ENCODE measurements at regions not wholly inside any gene's neighbourhood (a gene's known extent, or its start where the extent isn't known, plus 50 kb on each side); places are given as distances from the start of the nearest gene placed in this dataset.

DNA sequence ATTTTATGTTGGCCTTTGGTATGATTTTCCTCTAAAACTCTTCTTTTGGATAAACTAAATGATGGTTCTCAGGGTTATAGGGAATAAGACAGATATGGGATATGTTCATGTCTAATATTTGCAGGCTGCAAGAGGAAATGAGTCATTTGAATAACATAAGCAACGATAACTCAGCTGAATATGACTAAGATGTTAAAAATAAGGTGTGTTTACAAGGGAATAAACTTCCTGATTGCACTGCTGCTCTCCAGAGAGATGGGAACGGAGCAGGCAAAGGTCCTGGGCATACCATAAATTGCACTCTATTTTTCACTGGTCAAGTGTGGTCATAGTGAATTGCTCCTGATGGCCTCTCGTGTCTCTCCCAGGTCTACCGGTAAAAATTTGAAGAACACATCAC lies 666.2 kb downstream of the TOX3 start:
- TF ChIP-seq CTCF (IDR thresholded peaks at IDR 0.05; ENCODE audit: low read depth, low read length), result no peak
- Histone ChIP-seq H3K9me3 (ENCODE audit: control insufficient read depth, insufficient read depth, low read length) (no peaks in the 10 kb centered on the region), H3K4me3 (ENCODE audit: low read depth, low read length) (no peak overlapping the region), H3K27me3 (ENCODE audit: control insufficient read depth, insufficient read depth, low read length) (no peaks in the 10 kb centered on the region), H3K27ac (ENCODE audit: low read depth, low read length) (peak overlapping the region; percentile 94)
- ChIA-PET POLR2A (no interaction called here), CTCF (no interaction called here)
- peak; percentile 84 for DNase-seq (ENCODE audit: low read depth, low spot score)

DNA sequence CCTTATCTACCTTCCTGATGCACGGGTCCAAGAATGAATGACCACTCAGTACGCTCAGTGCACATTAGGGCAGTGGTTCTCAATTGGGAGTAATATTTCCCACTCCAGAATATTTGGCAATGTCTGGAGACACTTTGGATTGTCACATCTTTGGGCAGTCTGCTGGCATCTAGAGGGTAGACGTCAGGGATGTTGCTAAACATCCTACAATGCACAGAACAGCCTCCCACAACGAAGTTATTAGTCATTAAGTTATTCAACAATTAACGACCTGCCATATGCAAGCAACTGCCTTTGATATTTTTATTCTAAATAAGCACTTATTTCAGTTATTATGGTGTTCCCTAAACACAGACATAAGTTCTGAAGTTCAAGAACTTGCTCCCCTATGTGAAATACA lies 669.3 kb downstream of the TOX3 start:
- POLR2A ChIA-PET, result interaction anchor here (0.8 kb wide), 1 partner anchor 14 kb away, joined by 3 read pairs; no protein-coding TSS in a partner anchor
- Histone ChIP-seq H3K9me3 (ENCODE audit: control insufficient read depth, insufficient read depth, low read length) (no peaks in the 10 kb centered on the region), H3K27ac (ENCODE audit: low read depth, low read length) (peak overlapping the region; percentile 74), H3K4me3 (ENCODE audit: low read depth, low read length) (no peak overlapping the region), H3K27me3 (ENCODE audit: control insufficient read depth, insufficient read depth, low read length) (no peaks in the 10 kb centered on the region)
- TF ChIP-seq CTCF (IDR thresholded peaks at IDR 0.05; ENCODE audit: low read depth, low read length), result no peak
- DNase-seq (ENCODE audit: low read depth, low spot score), result no peak
- CTCF ChIA-PET, result no interaction called here

GRCh38 chr16:51876934-51877333 lies 670.0 kb downstream of the TOX3 start:
- CTCF ChIA-PET, result interaction anchor here (0.6 kb wide), 1 partner anchor 8 kb away, joined by 6 read pairs; no protein-coding TSS in a partner anchor
- no peak for TF ChIP-seq CTCF (IDR thresholded peaks at IDR 0.05; ENCODE audit: low read depth, low read length)
- Histone ChIP-seq H3K27ac (ENCODE audit: low read depth, low read length) (peak overlapping the region; percentile 74), H3K4me3 (ENCODE audit: low read depth, low read length) (no peak overlapping the region), H3K9me3 (ENCODE audit: control insufficient read depth, insufficient read depth, low read length) (no peaks in the 10 kb centered on the region), H3K27me3 (ENCODE audit: control insufficient read depth, insufficient read depth, low read length) (no peaks in the 10 kb centered on the region)
- POLR2A ChIA-PET, result no interaction called here
- peak; percentile 69 for DNase-seq (ENCODE audit: low read depth, low spot score)

GRCh38 chr16:51876601-51876875 lies 670.4 kb downstream of the TOX3 start:
- ChIA-PET POLR2A (no interaction called here), CTCF (interaction anchor here (0.6 kb wide), 1 partner anchor 8 kb away, joined by 6 read pairs; no protein-coding TSS in a partner anchor)
- no peaks in the 10 kb centered on the region for H3K27me3 ChIP-seq (ENCODE audit: control insufficient read depth, insufficient read depth, low read length)
- no peak for TF ChIP-seq CTCF (IDR thresholded peaks at IDR 0.05; ENCODE audit: low read depth, low read length)
- no peak overlapping the region for H3K4me3 ChIP-seq (ENCODE audit: low read depth, low read length)
- no peaks in the 10 kb centered on the region for H3K9me3 ChIP-seq (ENCODE audit: control insufficient read depth, insufficient read depth, low read length)
- DNase-seq (ENCODE audit: low read depth, low spot score), result no peak
- peak overlapping the region; percentile 74 for H3K27ac ChIP-seq (ENCODE audit: low read depth, low read length)

- no peak for DNase-seq (ENCODE audit: low read depth, low spot score)
- no peak for TF ChIP-seq CTCF (IDR thresholded peaks at IDR 0.05; ENCODE audit: low read depth, low read length)
- ChIA-PET POLR2A (no interaction called here), CTCF (interaction anchor here (2.1 kb wide), 1 partner anchor 58 kb away, joined by 6 read pairs; no protein-coding TSS in a partner anchor)
- Histone ChIP-seq H3K9me3 (ENCODE audit: control insufficient read depth, insufficient read depth, low read length) (no peaks in the 10 kb centered on the region), H3K4me3 (ENCODE audit: low read depth, low read length) (no peak overlapping the region), H3K27ac (ENCODE audit: low read depth, low read length) (peak overlapping the region; percentile 63), H3K27me3 (ENCODE audit: control insufficient read depth, insufficient read depth, low read length) (no peaks in the 10 kb centered on the region)
Observed at GRCh38 chr16:51875834-51876600, 670.9 kb downstream of the TOX3 start.
